Uterus (tissue), 2 donors: ENCODE measurements at regions not wholly inside any gene's neighbourhood (a gene's known extent, or its start where the extent isn't known, plus 50 kb on each side); places are given as distances from the start of the nearest gene placed in this dataset.

Experiments used
- POLR2A ChIP-seq, 2 donors: fragments of 450-650 bp; IDR thresholded peaks; one replicate each; pipeline ENCODE4 v1.6.1; 2016; ENCODE audit warnings: antibody characterized with exemption in 2 of 2, mild to moderate bottlenecking in 1 of 2, moderate library complexity in 1 of 2
- TF ChIP-seq, protein P1 (sequence below), 4 experiments: fragments of 200-600 bp in 2 of 4; fragments of 450-650 bp in 2 of 4; sonication (generic) in 2 of 4; IDR thresholded peaks; one replicate each; pipeline ENCODE4 v1.5.1; 2016 to 2019; ENCODE audit warnings: antibody characterized with exemption in 4 of 4, mild to moderate bottlenecking in 2 of 4, moderate library complexity in 1 of 4

DNA sequence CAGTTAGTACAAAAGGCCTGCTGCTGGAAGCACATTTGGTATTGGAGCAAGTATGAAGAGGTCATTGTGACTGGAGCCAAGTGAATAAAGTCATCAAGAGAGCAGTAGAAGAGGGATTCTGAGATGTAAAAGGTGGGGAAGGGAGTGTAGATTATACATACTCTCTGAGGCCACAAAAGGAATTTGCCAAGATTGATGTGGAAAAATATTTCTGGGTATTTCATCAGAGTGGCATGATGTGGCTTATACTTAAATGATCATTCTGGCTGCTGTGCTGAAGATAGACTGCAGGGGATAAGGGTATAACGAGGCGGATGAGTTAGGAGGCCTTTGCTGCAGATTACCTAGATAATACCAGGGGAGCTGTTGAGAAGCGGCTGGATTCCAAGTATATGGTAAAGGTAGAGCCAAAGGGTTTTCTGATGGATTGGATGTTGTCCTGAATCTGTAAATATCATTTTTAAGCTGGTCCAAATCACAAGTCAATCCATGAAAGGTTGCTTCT, 231.8 kb upstream of the AGA start:
- TF ChIP-seq, protein P1, sequence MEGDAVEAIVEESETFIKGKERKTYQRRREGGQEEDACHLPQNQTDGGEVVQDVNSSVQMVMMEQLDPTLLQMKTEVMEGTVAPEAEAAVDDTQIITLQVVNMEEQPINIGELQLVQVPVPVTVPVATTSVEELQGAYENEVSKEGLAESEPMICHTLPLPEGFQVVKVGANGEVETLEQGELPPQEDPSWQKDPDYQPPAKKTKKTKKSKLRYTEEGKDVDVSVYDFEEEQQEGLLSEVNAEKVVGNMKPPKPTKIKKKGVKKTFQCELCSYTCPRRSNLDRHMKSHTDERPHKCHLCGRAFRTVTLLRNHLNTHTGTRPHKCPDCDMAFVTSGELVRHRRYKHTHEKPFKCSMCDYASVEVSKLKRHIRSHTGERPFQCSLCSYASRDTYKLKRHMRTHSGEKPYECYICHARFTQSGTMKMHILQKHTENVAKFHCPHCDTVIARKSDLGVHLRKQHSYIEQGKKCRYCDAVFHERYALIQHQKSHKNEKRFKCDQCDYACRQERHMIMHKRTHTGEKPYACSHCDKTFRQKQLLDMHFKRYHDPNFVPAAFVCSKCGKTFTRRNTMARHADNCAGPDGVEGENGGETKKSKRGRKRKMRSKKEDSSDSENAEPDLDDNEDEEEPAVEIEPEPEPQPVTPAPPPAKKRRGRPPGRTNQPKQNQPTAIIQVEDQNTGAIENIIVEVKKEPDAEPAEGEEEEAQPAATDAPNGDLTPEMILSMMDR (IDR thresholded peaks at IDR 0.05) = no peak
- TF ChIP-seq POLR2A (IDR thresholded peaks at IDR 0.05) = no peak
